ENCODE measurements at regions not wholly inside any gene's neighbourhood (a gene's known extent, or its start where the extent isn't known, plus 50 kb on each side); places are given as distances from the start of the nearest gene placed in this dataset.
"Not testable (repeated sequence)": the region's sequence is repeated elsewhere in the genome, so short reads cannot be mapped to it uniquely, and the experiment has no call there.

DNA sequence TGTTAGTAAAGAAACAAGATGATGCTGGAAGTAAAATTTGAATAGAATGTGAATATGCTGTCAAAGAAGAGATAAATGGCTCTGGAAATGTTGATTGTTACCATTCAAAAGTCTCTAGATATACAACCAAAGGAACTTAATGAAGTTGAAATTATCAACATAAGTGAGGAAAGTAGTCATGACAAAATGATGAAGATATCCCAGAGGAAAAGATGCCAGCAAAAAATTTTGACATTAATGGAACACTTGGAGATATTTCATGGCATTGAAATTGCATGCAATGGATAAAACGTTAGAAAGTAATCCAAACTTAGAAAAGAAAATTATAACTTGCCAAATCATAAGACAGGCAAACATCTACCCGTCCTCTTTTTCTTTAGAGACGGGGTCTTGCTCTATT lies 154.5 kb upstream of the OLFM3 start:
- Histone ChIP-seq H3K27me3 (no peaks in the 10 kb centered on the region), H3K9me3 (no peaks in the 10 kb centered on the region), H3K4me1 (no peaks in the 10 kb centered on the region), H3K27ac (no peak overlapping the region), H3K4me3 (no peak overlapping the region), H3K36me3 (no peaks in the 10 kb centered on the region)
- intact Hi-C loops (cut with DNase I): no loop called here
- 67 to 79% methylated on average over 3 of the region's 3 CpGs for WGBS, 2 donors
- TF ChIP-seq POLR2A (IDR thresholded peaks at IDR 0.05) (no peak), POLR2AphosphoS5 (IDR thresholded peaks at IDR 0.05) (no peak)
- TF ChIP-seq, protein P1, sequence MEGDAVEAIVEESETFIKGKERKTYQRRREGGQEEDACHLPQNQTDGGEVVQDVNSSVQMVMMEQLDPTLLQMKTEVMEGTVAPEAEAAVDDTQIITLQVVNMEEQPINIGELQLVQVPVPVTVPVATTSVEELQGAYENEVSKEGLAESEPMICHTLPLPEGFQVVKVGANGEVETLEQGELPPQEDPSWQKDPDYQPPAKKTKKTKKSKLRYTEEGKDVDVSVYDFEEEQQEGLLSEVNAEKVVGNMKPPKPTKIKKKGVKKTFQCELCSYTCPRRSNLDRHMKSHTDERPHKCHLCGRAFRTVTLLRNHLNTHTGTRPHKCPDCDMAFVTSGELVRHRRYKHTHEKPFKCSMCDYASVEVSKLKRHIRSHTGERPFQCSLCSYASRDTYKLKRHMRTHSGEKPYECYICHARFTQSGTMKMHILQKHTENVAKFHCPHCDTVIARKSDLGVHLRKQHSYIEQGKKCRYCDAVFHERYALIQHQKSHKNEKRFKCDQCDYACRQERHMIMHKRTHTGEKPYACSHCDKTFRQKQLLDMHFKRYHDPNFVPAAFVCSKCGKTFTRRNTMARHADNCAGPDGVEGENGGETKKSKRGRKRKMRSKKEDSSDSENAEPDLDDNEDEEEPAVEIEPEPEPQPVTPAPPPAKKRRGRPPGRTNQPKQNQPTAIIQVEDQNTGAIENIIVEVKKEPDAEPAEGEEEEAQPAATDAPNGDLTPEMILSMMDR (IDR thresholded peaks at IDR 0.05): no peak
- DNase-seq: no peak

DNA sequence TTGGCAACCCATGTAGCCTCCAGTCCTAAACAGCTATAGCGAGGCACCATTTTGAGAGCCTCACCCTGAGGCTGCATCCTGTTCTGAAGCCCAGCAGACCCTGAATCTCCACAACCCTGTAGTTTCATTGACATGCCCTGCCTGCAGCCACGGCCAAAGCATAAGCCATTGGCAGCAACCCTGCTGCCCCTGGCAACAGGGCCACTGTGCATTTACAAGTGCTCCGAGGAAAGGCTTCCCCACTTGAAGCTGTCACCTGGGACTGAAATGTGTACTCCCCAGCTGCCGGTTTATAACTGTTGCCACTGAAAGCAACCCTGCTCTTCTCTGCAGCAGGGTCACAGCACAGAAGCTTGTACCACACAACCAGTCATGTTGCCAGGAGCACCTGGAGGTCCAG lies 124.2 kb upstream of the OLFM3 start:
- intact Hi-C loops (cut with DNase I): no loop called here
- no peak overlapping the region for H3K4me3 ChIP-seq
- no peaks in the 10 kb centered on the region for H3K27me3 ChIP-seq
- H3K27ac ChIP-seq: no peak overlapping the region
- H3K36me3 ChIP-seq: no peaks in the 10 kb centered on the region
- no peaks in the 10 kb centered on the region for H3K9me3 ChIP-seq
- no peak for DNase-seq
- 82 to 87% methylated on average over 4 of the region's 4 CpGs for WGBS, 2 donors
- TF ChIP-seq POLR2A (IDR thresholded peaks at IDR 0.05): no peak
- TF ChIP-seq, protein P1 (IDR thresholded peaks at IDR 0.05): no peak
- TF ChIP-seq POLR2AphosphoS5 (IDR thresholded peaks at IDR 0.05): no peak
- no peak for TF ChIP-seq EP300 (IDR thresholded peaks at IDR 0.05)
- H3K4me1 ChIP-seq: no peaks in the 10 kb centered on the region

DNA sequence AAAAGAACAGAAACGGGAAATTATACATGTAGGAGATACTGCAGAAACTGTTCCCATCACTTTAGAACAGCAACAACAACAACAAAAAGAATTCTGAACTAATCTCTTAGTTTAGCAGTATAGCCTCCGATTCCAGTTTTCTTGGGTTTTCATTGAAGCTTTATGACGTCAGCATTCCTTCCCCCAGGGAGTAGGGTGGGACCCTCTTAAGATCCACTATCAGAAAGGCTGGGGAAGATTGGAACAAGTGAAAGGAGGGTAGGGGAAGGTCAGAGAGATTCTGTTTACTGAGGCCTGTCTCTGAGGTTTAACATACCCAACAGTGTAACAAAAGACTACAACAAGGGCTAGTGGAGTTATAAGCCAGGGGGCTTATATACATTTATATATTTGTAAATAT lies 121.4 kb upstream of the OLFM3 start:
- TF ChIP-seq EP300 (IDR thresholded peaks at IDR 0.05): no peak
- TF ChIP-seq, protein P1 (IDR thresholded peaks at IDR 0.05): no peak
- Histone ChIP-seq H3K4me3 (no peak overlapping the region), H3K36me3 (no peaks in the 10 kb centered on the region), H3K27ac (no peak overlapping the region), H3K27me3 (no peaks in the 10 kb centered on the region), H3K4me1 (no peaks in the 10 kb centered on the region), H3K9me3 (no peaks in the 10 kb centered on the region)
- DNase-seq: no peak
- 58 to 74% methylated on average over 3 of the region's 3 CpGs for WGBS, 2 donors
- intact Hi-C loops (cut with DNase I): no loop called here

GRCh38 chr1:102110586-102110985 lies 113.9 kb upstream of the OLFM3 start:
- no peaks in the 10 kb centered on the region for H3K4me1 ChIP-seq
- TF ChIP-seq POLR2AphosphoS5 (IDR thresholded peaks at IDR 0.05) (no peak), EP300 (IDR thresholded peaks at IDR 0.05) (no peak), POLR2A (IDR thresholded peaks at IDR 0.05) (no peak)
- TF ChIP-seq, protein P1 (IDR thresholded peaks at IDR 0.05): no peak
- no peaks in the 10 kb centered on the region for H3K27me3 ChIP-seq
- WGBS, 2 donors: 28 to 76% methylated on average over 3 of the region's 3 CpGs
- H3K4me3 ChIP-seq: no peak overlapping the region
- H3K27ac ChIP-seq: no peak overlapping the region
- intact Hi-C loops (cut with DNase I): no loop called here
- H3K36me3 ChIP-seq: no peaks in the 10 kb centered on the region
- DNase-seq: no peak
- no peaks in the 10 kb centered on the region for H3K9me3 ChIP-seq

DNA sequence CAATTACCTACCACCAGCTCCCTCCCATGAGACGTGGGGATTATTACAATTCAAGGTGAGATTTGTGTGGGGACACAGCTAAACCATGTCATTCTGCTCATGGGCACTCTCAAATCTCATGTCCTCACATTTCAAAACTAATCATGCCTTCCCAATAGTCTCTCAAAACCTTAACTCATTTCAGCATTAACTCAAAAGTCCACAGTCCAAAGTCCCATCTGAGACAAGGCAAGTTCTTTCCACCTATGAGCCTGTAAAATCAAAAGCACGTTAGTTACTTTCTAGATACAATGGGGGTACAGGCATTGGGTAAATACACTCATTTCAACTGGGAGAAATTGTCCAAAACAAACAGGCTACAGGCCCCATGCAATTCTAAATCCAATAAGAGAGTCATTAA lies 112.8 kb upstream of the OLFM3 start:
- H3K36me3 ChIP-seq; H3K27me3 ChIP-seq; DNase-seq; intact Hi-C loops (cut with DNase I); H3K9me3 ChIP-seq; H3K4me1 ChIP-seq; H3K4me3 ChIP-seq; H3K27ac ChIP-seq: not testable (repeated sequence)
- 45 to 68% methylated on average over 2 of the region's 2 CpGs for WGBS, 2 donors
